GM18870 (cell line): ENCODE measurements at regions not wholly inside any gene's neighbourhood (a gene's known extent, or its start where the extent isn't known, plus 50 kb on each side); places are given as distances from the start of the nearest gene placed in this dataset.

Experiments used
- ATAC-seq: cut with Tn5 transposase; IDR thresholded peaks from one replicate; pipeline ENCODE4 v1.9.1; 2021; ENCODE audit warnings: moderate library complexity; ENCODE audit not compliant: unreplicated experiment

- ATAC-seq: no peak
Measured at GRCh38 chr12:85568395-85569103, 267.7 kb downstream of the RASSF9 start.

GRCh38 chr12:85569261-85569660 lies 266.9 kb downstream of the RASSF9 start:
- no peak for ATAC-seq

GRCh38 chr12:85572956-85573355 lies 263.3 kb downstream of the RASSF9 start:
- ATAC-seq: no peak

GRCh38 chr12:85573635-85574214 lies 262.5 kb downstream of the RASSF9 start:
- ATAC-seq: no peak

- ATAC-seq: no peak
Measured at GRCh38 chr12:85574291-85574690, 261.9 kb downstream of the RASSF9 start.

- peak; percentile 97 for ATAC-seq
Measured at GRCh38 chr12:85575120-85576096, 260.8 kb downstream of the RASSF9 start.

- ATAC-seq: no peak
Measured at GRCh38 chr12:85580562-85581168, 255.5 kb downstream of the RASSF9 start.

GRCh38 chr12:85587158-85587557 lies 249.1 kb downstream of the RASSF9 start:
- no peak for ATAC-seq

GRCh38 chr12:85588221-85588620 lies 248.0 kb downstream of the RASSF9 start:
- no peak for ATAC-seq

GRCh38 chr12:85600841-85601240 lies 235.4 kb downstream of the RASSF9 start:
- ATAC-seq: no peak

GRCh38 chr12:85603556-85603955 lies 232.7 kb downstream of the RASSF9 start:
- no peak for ATAC-seq

GRCh38 chr12:85606455-85606854 lies 229.8 kb downstream of the RASSF9 start:
- no peak for ATAC-seq

- no peak for ATAC-seq
Measured at GRCh38 chr12:85609778-85610177, 226.4 kb downstream of the RASSF9 start.

GRCh38 chr12:85610194-85610593 lies 226.0 kb downstream of the RASSF9 start:
- no peak for ATAC-seq

- ATAC-seq: no peak
Measured at GRCh38 chr12:85616201-85616600, 220.0 kb downstream of the RASSF9 start.

GRCh38 chr12:85617307-85618091 lies 218.7 kb downstream of the RASSF9 start:
- no peak for ATAC-seq

- no peak for ATAC-seq
Measured at GRCh38 chr12:85621041-85621440, 215.2 kb downstream of the RASSF9 start.

- ATAC-seq: no peak
Measured at GRCh38 chr12:85623763-85624162, 212.4 kb downstream of the RASSF9 start.

GRCh38 chr12:85625467-85625866 lies 210.7 kb downstream of the RASSF9 start:
- no peak for ATAC-seq

- no peak for ATAC-seq
Measured at GRCh38 chr12:85626001-85626783, 210.0 kb downstream of the RASSF9 start.
